RWPE2 (cell line): ENCODE measurements at regions not wholly inside any gene's neighbourhood (a gene's known extent, or its start where the extent isn't known, plus 50 kb on each side); places are given as distances from the start of the nearest gene placed in this dataset.

Source experiments
- ATAC-seq: fragments of 200-7000 bp; cut with Tn5 transposase; 3 replicates; pipeline ENCODE4 v1.9.1; 2021; ENCODE audit warnings: low read depth
- DNase-seq: peaks from one replicate; pipeline ENCODE4 v3.0.0-alpha.2; 2020; ENCODE audit warnings: low spot score
- H3K27ac ChIP-seq: fragments of 450-650 bp; 2 replicates; pipeline ENCODE4 v1.5.1; 2017; ENCODE audit warnings: mild to moderate bottlenecking; ENCODE audit not compliant: poor library complexity, severe bottlenecking
- H3K27me3 ChIP-seq: fragments of 250-450 bp; sonication (Bioruptor Pico); 2 replicates; pipeline ENCODE4 v1.5.1; 2021; ENCODE audit warnings: mild to moderate bottlenecking, moderate library complexity; ENCODE audit not compliant: insufficient read depth, poor library complexity, severe bottlenecking
- H3K36me3 ChIP-seq: fragments of 250-450 bp; sonication (Bioruptor Pico); 2 replicates; pipeline ENCODE4 v1.5.1; 2020; ENCODE audit warnings: low read depth, mild to moderate bottlenecking, moderate library complexity
- H3K4me1 ChIP-seq: fragments of 250-450 bp; sonication (Bioruptor Pico); 2 replicates; pipeline ENCODE4 v1.5.1; 2021; ENCODE audit warnings: mild to moderate bottlenecking, moderate library complexity; ENCODE audit not compliant: insufficient read depth, poor library complexity, severe bottlenecking
- H3K4me3 ChIP-seq: fragments of 250-450 bp; sonication (Bioruptor Pico); 2 replicates; pipeline ENCODE4 v1.5.1; 2021; ENCODE audit warnings: mild to moderate bottlenecking, moderate library complexity; ENCODE audit not compliant: severe bottlenecking
- H3K9me3 ChIP-seq: fragments of 250-450 bp; sonication (Bioruptor Pico); 2 replicates; pipeline ENCODE4 v1.5.1; 2021; ENCODE audit warnings: mild to moderate bottlenecking, moderate library complexity; ENCODE audit not compliant: severe bottlenecking
- TF ChIP-seq, protein P1 (sequence below): fragments of 450-650 bp; IDR thresholded peaks from one replicate; pipeline ENCODE4 v1.5.1; 2017; ENCODE audit warnings: mild to moderate bottlenecking, moderate library complexity; ENCODE audit not compliant: poor library complexity, severe bottlenecking

DNA sequence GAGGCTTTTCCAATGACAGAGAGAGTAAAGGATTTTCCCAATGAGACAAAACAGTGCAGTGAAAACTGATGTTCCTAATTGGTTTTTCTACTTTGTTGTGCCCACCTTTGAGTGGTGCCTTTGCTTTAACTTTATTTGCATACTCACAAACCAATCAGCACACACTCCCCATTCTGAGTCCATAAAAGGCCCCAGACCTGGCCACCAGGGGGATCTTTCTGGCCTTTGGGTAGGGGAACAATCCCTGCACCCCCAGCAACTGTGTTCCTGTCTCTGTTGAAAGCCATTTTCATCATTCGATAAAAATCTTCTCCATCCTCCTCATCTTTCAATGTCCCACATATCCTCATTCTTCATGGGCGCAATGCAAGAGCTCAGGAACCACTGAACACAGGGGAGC, 252.8 kb downstream of the B3GLCT start:
- peaks cover 4% of the 10 kb centered on the region for H3K27me3 ChIP-seq
- H3K4me1 ChIP-seq = no peaks in the 10 kb centered on the region
- TF ChIP-seq, protein P1, sequence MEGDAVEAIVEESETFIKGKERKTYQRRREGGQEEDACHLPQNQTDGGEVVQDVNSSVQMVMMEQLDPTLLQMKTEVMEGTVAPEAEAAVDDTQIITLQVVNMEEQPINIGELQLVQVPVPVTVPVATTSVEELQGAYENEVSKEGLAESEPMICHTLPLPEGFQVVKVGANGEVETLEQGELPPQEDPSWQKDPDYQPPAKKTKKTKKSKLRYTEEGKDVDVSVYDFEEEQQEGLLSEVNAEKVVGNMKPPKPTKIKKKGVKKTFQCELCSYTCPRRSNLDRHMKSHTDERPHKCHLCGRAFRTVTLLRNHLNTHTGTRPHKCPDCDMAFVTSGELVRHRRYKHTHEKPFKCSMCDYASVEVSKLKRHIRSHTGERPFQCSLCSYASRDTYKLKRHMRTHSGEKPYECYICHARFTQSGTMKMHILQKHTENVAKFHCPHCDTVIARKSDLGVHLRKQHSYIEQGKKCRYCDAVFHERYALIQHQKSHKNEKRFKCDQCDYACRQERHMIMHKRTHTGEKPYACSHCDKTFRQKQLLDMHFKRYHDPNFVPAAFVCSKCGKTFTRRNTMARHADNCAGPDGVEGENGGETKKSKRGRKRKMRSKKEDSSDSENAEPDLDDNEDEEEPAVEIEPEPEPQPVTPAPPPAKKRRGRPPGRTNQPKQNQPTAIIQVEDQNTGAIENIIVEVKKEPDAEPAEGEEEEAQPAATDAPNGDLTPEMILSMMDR = no peak
- DNase-seq (no peak), ATAC-seq (no peak)
- H3K36me3 ChIP-seq = no peaks in the 10 kb centered on the region
- H3K9me3 ChIP-seq = no peaks in the 10 kb centered on the region
- no peak overlapping the region for H3K4me3 ChIP-seq
- H3K27ac ChIP-seq = no peak overlapping the region

DNA sequence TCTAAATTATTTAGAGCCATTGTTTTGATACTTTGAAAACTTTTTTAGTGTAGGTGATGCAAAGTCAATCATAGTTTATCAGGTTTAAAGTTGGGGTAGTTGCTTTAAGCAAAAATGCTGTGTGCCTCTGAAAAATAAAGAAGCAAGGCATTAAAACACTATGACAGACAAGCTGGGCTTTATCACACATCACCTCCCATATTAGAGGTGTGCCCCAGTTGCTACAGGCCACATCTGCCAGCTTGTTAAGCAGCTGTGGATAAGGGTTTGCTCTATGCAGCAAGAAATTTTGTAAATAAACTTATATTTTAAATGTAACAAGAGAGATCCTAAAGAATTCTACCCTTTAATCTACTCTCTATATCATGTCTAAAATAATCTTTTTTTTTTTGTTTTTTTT, 255.8 kb downstream of the B3GLCT start:
- DNase-seq (no peak), ATAC-seq (no peak)
- Histone ChIP-seq H3K4me3 (no peak overlapping the region), H3K27me3 (no peaks in the 10 kb centered on the region), H3K36me3 (no peaks in the 10 kb centered on the region), H3K27ac (no peak overlapping the region), H3K4me1 (no peaks in the 10 kb centered on the region), H3K9me3 (no peaks in the 10 kb centered on the region)
- TF ChIP-seq, protein P1 = no peak

DNA sequence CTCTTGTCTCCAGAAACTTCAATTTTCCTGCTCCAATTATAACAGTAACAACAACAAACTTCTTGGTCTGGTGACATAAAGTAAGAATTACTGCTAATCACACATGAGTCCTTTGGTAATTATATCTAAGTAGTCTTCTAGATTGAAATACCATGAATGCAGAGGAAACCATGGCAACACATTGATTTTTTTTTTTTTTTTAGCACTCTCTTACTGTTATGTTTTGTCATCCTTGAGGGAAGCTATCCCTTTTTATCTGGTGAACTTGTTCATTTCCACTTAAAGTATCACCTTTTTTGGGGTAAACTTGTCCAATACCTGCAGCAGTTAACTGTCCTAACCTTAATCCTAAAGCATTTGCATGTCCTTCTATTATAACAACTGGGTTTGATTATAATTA, 256.3 kb downstream of the B3GLCT start:
- Histone ChIP-seq H3K4me3 (no peak overlapping the region), H3K36me3 (no peaks in the 10 kb centered on the region), H3K27ac (no peak overlapping the region), H3K27me3 (no peaks in the 10 kb centered on the region), H3K9me3 (no peaks in the 10 kb centered on the region), H3K4me1 (no peaks in the 10 kb centered on the region)
- DNase-seq (no peak), ATAC-seq (no peak)
- TF ChIP-seq, protein P1 = no peak

DNA sequence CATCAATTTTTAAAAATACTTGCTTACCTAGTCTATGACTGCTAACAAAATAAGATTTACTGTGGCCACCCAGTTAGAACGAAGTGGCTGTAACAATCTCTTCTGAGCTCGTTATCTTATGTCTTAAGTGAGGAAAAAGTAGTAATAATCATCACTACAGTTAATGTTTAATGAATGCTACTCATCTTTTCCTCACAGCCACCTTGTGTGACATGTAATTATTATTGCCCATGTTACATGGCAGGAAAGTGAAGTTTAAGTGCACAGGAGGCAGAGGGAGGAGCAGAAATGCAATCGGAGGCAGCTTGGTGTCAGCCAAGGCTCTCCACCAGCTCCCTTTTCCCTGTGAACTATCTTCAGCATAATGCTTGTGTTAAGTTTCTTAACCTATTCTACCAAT, 260.3 kb downstream of the B3GLCT start:
- Histone ChIP-seq H3K4me1 (no peaks in the 10 kb centered on the region), H3K9me3 (no peaks in the 10 kb centered on the region), H3K27ac (no peak overlapping the region), H3K27me3 (no peaks in the 10 kb centered on the region), H3K4me3 (no peak overlapping the region), H3K36me3 (no peaks in the 10 kb centered on the region)
- DNase-seq (no peak), ATAC-seq (no peak)
- TF ChIP-seq, protein P1 = no peak

DNA sequence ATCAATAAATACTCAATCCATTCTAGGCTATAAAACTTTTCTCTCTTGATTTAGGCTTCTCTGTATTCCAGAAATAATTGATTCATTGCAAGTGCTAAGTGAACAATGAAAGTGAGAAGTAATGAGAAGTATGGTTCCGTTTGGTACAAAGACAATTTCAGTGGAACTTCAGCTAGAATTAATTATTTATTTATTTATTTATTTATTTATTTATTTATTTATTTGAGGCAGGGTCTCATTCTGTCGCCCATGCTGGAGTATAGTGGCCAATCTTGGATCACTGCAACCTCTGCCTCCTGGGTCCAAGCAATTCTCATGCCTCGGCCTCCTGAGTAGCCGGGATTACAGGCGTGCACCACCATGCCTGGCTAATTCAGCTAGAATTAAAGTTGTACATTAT, 262.1 kb downstream of the B3GLCT start:
- H3K36me3 ChIP-seq = no peaks in the 10 kb centered on the region
- TF ChIP-seq, protein P1 = no peak
- no peaks in the 10 kb centered on the region for H3K4me1 ChIP-seq
- H3K27ac ChIP-seq = no peak overlapping the region
- H3K9me3 ChIP-seq = no peaks in the 10 kb centered on the region
- H3K4me3 ChIP-seq = no peak overlapping the region
- DNase-seq (no peak), ATAC-seq (no peak)
- no peaks in the 10 kb centered on the region for H3K27me3 ChIP-seq
